BLaER1 (cell line): ENCODE measurements at regions not wholly inside any gene's neighbourhood (a gene's known extent, or its start where the extent isn't known, plus 50 kb on each side); places are given as distances from the start of the nearest gene placed in this dataset.

Experiments used
- H3K27ac ChIP-seq: shearing (Covaris generic); formaldehyde crosslinking; 2 replicates; pipeline ENCODE4 v1.8.1; 2022
- H3K27me3 ChIP-seq: shearing (Covaris generic); formaldehyde crosslinking; 2 replicates; pipeline ENCODE4 v1.8.1; 2022
- H3K36me3 ChIP-seq: shearing (Covaris generic); formaldehyde crosslinking; 2 replicates; pipeline ENCODE4 v1.8.1; 2022
- H3K4me1 ChIP-seq: shearing (Covaris generic); formaldehyde crosslinking; 2 replicates; pipeline ENCODE4 v1.8.1; 2022
- H3K4me2 ChIP-seq: shearing (Covaris generic); formaldehyde crosslinking; 2 replicates; pipeline ENCODE4 v1.8.1; 2022
- H3K4me3 ChIP-seq: shearing (Covaris generic); formaldehyde crosslinking; 2 replicates; pipeline ENCODE4 v1.8.1; 2022
- H3K9ac ChIP-seq: shearing (Covaris generic); formaldehyde crosslinking; 2 replicates; pipeline ENCODE4 v1.8.1; 2022
- H3K9me3 ChIP-seq: shearing (Covaris generic); formaldehyde crosslinking; 2 replicates; pipeline ENCODE4 v1.8.1; 2022
- H4K20me1 ChIP-seq: shearing (Covaris generic); formaldehyde crosslinking; 2 replicates; pipeline ENCODE4 v1.8.1; 2022
- Cebpa-rat ChIP-seq: shearing (Covaris generic); IDR thresholded peaks from 2 replicates; pipeline ENCODE4 v1.8.1; 2022

GRCh38 chr16:85452364-85453193 lies 160.5 kb upstream of the GSE1 start:
- Histone ChIP-seq H3K9me3 (no peaks in the 10 kb centered on the region), H3K36me3 (no peaks in the 10 kb centered on the region), H3K4me2 (peak overlapping the region; percentile 98), H3K9ac (0 out of 2 replicates have a peak overlapping the region, but pooled peaks have one; percentile 23), H3K27me3 (no peaks in the 10 kb centered on the region), H3K4me3 (0 out of 2 replicates have a peak overlapping the region, but pooled peaks have one; percentile 4), H3K4me1 (peaks cover 100% of the 10 kb centered on the region), H3K27ac (peak overlapping the region; percentile 51), H4K20me1 (no peaks in the 10 kb centered on the region)
- no peak for TF ChIP-seq Cebpa-rat

DNA sequence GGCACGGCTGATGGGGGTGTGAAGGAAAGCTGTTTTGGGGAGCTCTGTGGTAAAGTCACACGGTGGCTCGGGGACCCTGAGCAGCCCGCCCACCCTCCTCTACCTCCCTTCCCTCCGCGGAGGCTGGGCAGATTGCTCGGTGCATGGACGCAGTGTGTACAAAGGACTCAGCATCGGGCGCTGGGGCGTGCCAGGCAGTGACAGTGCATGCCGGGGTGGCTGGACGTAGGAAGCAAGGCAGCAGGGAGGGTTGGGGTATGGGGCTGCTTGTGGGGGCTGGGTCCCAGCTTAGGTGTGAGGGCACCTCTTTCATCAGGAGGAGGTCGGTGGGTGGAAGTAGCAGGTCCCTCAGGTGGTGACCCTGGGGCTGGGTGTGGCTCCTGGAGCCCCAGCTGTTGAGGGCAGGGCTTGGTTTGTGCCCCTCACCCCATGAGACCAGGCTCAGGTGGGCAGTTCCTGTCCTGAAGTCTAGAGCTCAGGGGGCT lies 159.9 kb upstream of the GSE1 start:
- no peak for TF ChIP-seq Cebpa-rat
- no peaks in the 10 kb centered on the region for H3K36me3 ChIP-seq
- H3K4me2 ChIP-seq: peak overlapping the region; percentile 98
- H3K9me3 ChIP-seq: no peaks in the 10 kb centered on the region
- no peaks in the 10 kb centered on the region for H3K27me3 ChIP-seq
- H3K9ac ChIP-seq: peak overlapping the region; percentile 23
- peak overlapping the region; percentile 51 for H3K27ac ChIP-seq
- H3K4me1 ChIP-seq: peaks cover 100% of the 10 kb centered on the region
- no peak overlapping the region for H3K4me3 ChIP-seq
- no peaks in the 10 kb centered on the region for H4K20me1 ChIP-seq

DNA sequence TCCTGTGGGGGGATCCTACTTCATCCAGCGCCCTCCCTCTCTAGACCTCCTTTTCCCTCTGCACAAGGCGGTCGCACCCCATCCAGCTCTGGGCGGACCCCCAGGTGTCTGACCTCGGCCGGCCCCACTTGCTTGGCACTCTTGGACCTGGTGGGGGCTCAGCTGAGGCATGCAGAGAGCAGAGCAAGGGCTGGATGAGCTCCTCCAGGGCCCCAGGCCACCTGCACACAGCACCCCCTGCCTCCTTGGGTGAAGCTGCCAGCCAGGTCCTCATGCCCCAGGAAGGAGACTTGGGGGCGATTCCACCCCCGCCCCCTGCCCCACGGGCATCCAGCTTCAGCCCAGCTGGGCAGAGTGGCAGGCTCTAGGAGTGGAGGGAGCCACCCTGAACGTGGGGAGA lies 159.4 kb upstream of the GSE1 start:
- H3K4me3 ChIP-seq: no peak overlapping the region
- H3K36me3 ChIP-seq: no peaks in the 10 kb centered on the region
- H3K4me1 ChIP-seq: peaks cover 100% of the 10 kb centered on the region
- no peaks in the 10 kb centered on the region for H3K9me3 ChIP-seq
- no peak for TF ChIP-seq Cebpa-rat
- peak overlapping the region; percentile 98 for H3K4me2 ChIP-seq
- peak overlapping the region; percentile 20 for H3K9ac ChIP-seq
- H4K20me1 ChIP-seq: no peaks in the 10 kb centered on the region
- no peaks in the 10 kb centered on the region for H3K27me3 ChIP-seq
- peak overlapping the region; percentile 51; the same call in 1 of the 2 replicates for H3K27ac ChIP-seq

DNA sequence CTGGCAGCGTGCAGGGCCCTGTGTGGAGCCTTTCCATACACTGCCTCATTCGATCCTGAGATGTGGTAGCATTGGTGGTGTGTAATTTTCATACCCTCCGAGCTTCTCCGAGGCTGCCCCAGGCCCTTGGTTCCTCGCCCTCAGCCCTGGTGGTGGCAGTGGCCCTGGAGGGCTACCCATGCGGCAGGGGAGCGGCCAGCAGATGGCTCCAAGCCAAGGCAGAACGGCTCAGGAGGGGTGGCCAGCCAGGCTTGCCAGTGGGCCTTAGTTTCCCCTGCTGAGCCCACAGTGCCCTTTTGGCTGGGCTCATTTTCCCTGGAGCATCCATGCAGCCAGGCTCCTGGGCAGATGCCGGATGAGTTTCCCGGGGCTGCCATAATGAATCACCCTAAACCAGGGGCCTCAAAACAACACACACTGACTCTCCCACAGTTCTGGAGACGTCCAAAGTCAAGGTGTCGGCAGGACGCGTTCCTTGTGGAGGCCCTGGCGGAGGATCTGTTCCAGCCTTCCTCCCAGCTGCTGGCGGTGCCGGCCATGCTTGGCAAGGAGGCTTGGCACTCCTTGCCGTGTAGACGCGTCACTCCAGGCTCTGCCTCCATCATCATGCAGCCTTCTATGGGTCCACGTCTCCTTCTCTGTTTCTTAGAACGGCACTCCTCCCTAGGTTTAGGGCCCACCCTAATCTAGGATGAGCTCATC lies 158.8 kb upstream of the GSE1 start:
- Histone ChIP-seq H3K36me3 (no peaks in the 10 kb centered on the region), H3K27me3 (no peaks in the 10 kb centered on the region), H3K4me3 (no peak overlapping the region), H3K9me3 (no peaks in the 10 kb centered on the region), H3K27ac (peak overlapping the region; percentile 51; the same call in 1 of the 2 replicates), H3K4me1 (peaks cover 100% of the 10 kb centered on the region), H4K20me1 (no peaks in the 10 kb centered on the region), H3K9ac (no peak overlapping the region), H3K4me2 (peak overlapping the region; percentile 98)
- no peak for TF ChIP-seq Cebpa-rat

DNA sequence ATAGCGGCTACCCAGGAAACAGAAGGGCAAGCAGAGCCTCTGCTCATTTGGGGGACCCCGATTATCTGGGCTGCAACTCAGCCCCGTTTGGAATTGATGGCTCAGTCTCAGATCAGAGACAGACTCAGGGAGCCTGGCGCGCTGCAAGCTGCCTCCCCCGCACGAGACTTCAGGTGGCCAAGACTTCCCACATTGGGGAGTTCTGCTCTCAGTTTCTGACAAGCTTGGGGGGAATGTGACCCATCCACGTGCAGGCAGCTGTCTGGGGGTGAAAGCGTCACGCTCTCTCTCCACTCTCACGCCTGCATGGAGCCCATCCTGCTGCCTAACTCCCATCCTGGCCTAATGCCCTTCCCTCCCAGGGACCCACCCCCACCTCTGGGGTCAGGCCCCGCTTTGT lies 157.6 kb upstream of the GSE1 start:
- peaks cover 100% of the 10 kb centered on the region for H3K4me1 ChIP-seq
- TF ChIP-seq Cebpa-rat: no peak
- H3K4me2 ChIP-seq: peak overlapping the region; percentile 98
- H3K27ac ChIP-seq: no peak overlapping the region
- no peaks in the 10 kb centered on the region for H4K20me1 ChIP-seq
- H3K36me3 ChIP-seq: no peaks in the 10 kb centered on the region
- H3K27me3 ChIP-seq: no peaks in the 10 kb centered on the region
- no peak overlapping the region for H3K9ac ChIP-seq
- no peak overlapping the region for H3K4me3 ChIP-seq
- H3K9me3 ChIP-seq: no peaks in the 10 kb centered on the region

- H3K27ac ChIP-seq: peak overlapping the region; percentile 38; the same call in 1 of the 2 replicates
- no peaks in the 10 kb centered on the region for H3K9me3 ChIP-seq
- TF ChIP-seq Cebpa-rat: no peak
Measured at GRCh38 chr16:85457366-85457765, 155.8 kb upstream of the GSE1 start.

GRCh38 chr16:85458968-85459367 lies 154.2 kb upstream of the GSE1 start:
- H3K27me3 ChIP-seq: no peaks in the 10 kb centered on the region
- H3K27ac ChIP-seq: peak overlapping the region; percentile 80
- TF ChIP-seq Cebpa-rat: no peak
- H3K4me3 ChIP-seq: no peak overlapping the region
- peak overlapping the region; percentile 98 for H3K4me2 ChIP-seq
- H3K36me3 ChIP-seq: no peaks in the 10 kb centered on the region
- no peaks in the 10 kb centered on the region for H3K9me3 ChIP-seq
- peak overlapping the region; percentile 71 for H3K9ac ChIP-seq
- peaks cover 97% of the 10 kb centered on the region for H3K4me1 ChIP-seq
- no peaks in the 10 kb centered on the region for H4K20me1 ChIP-seq

More at GRCh38 chr16:85457366-85457765, 155.8 kb upstream of the GSE1 start:
- Histone ChIP-seq H4K20me1 (no peaks in the 10 kb centered on the region), H3K4me2 (peak overlapping the region; percentile 98), H3K27me3 (no peaks in the 10 kb centered on the region), H3K4me3 (no peak overlapping the region), H3K4me1 (peaks cover 100% of the 10 kb centered on the region), H3K36me3 (no peaks in the 10 kb centered on the region), H3K9ac (no peak overlapping the region)

DNA sequence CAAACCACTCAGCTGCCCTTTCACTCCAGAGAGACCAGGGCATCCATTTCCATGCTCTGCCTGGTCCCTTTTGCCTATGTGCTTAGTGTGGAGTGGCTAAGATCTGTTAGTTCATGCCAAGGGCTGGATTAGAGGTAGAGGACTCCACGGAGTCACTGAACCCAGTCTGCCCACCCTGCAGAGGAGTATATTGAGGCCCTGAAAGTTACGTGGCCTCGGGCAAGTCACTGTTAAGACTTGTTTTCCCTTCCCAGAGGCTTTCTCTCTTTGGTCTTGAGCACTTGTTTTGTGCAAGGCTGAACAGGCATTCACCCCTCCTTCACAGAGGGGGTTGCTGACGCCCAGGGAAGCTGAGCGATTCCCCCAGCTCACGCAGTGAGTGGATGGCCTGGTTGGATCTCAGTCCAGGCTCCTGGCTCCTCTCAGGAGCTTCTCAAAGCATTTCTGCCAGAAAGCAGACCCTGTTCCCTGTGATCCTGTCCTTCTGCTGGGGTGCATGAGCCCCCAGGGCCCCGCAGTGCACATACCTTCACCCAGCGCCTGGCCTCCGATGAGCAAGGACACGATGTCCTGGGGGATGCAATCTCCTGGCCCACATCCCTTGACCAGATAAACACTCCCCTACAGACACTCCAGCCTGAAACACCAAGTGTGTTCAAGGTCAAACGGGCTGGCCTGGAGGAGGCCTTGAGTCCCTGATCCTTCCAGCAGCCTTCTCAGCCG lies 153.4 kb upstream of the GSE1 start:
- Histone ChIP-seq H3K36me3 (no peaks in the 10 kb centered on the region), H4K20me1 (no peaks in the 10 kb centered on the region), H3K27ac (peak overlapping the region; percentile 80), H3K4me2 (peak overlapping the region; percentile 98), H3K9me3 (no peaks in the 10 kb centered on the region), H3K27me3 (no peaks in the 10 kb centered on the region), H3K4me3 (no peak overlapping the region), H3K4me1 (peaks cover 97% of the 10 kb centered on the region), H3K9ac (peak overlapping the region; percentile 71)
- no peak for TF ChIP-seq Cebpa-rat

- H3K4me3 ChIP-seq: peak overlapping the region; percentile 62; the same call in 1 of the 2 replicates
- no peaks in the 10 kb centered on the region for H3K9me3 ChIP-seq
- H4K20me1 ChIP-seq: no peaks in the 10 kb centered on the region
- H3K36me3 ChIP-seq: no peaks in the 10 kb centered on the region
- H3K4me1 ChIP-seq: peaks cover 97% of the 10 kb centered on the region
- TF ChIP-seq Cebpa-rat: no peak
- H3K4me2 ChIP-seq: peak overlapping the region; percentile 98
- H3K9ac ChIP-seq: peak overlapping the region; percentile 71
- no peaks in the 10 kb centered on the region for H3K27me3 ChIP-seq
- peak overlapping the region; percentile 80 for H3K27ac ChIP-seq
Measured at GRCh38 chr16:85460252-85461021, 152.7 kb upstream of the GSE1 start.
